GM18870 (cell line): ENCODE measurements at regions not wholly inside any gene's neighbourhood (a gene's known extent, or its start where the extent isn't known, plus 50 kb on each side); places are given as distances from the start of the nearest gene placed in this dataset.

Experiments
- ATAC-seq: cut with Tn5 transposase; IDR thresholded peaks from one replicate; pipeline ENCODE4 v1.9.1; 2021; ENCODE audit warnings: moderate library complexity; ENCODE audit not compliant: unreplicated experiment

DNA sequence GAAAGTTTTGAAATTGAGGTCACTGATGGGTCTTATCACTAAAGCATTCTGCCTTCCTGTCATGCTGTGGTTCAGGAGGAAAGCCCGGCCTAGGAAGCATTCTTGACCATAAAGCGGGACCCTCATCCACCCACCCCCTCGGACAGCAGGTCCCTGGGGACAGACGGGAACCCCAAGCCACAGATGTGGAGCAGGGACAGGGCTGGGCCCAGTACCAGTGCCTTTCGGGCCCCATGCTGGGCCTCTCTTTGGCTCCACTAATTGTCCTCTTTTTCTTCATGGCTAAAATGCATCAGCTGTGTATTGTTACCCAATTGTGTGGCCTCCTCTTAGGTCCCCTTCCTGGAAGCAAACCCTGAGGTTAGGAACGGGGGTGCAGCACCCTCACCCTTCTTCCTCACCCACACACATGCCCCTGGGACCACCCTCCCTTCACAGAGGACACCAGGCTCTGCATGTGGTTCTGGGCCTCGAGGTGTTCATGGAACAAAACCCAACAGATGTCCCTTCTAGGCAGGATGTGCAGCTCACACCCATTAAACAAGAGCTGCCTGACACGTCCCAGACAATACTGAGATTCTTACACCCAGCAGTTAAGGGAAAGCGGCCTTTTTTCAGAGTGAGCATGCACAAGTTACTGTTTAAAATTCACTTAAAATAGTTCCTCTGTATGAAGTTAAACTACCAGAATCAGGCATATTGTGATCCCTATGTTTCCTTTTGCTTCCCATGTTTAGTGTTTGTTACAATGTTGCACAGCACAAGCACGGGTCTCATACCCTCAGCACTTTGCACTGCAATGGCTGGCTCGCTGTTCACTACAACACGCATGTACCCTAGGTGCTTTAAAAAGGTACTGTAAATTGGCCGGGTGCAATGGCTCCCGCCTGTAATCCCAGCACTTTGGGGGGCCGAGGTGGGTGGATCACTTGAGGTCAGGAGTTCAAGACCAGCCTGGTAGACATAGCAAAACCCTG, 807.6 kb downstream of the BRD1 start:
- no peak for ATAC-seq

DNA sequence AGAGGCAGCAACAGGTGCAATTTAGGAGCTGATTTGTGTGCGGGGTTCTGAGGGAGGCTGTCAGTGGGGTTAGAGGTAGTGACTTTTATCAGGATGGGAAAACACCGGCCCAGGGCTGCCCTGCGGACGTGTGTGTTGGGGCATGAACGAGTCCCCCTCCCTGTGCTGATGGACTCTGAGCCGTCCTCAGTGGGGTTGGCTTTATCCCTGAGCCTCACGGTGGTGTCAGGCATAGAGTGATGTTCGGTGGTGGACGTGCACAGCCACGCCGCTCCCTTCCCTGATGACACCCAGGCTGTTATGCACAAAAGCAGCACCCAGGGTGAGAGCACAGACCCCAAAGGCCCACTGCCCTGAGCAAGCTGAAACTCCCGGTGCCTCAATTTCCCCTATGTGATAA, 809.1 kb downstream of the BRD1 start:
- no peak for ATAC-seq

DNA sequence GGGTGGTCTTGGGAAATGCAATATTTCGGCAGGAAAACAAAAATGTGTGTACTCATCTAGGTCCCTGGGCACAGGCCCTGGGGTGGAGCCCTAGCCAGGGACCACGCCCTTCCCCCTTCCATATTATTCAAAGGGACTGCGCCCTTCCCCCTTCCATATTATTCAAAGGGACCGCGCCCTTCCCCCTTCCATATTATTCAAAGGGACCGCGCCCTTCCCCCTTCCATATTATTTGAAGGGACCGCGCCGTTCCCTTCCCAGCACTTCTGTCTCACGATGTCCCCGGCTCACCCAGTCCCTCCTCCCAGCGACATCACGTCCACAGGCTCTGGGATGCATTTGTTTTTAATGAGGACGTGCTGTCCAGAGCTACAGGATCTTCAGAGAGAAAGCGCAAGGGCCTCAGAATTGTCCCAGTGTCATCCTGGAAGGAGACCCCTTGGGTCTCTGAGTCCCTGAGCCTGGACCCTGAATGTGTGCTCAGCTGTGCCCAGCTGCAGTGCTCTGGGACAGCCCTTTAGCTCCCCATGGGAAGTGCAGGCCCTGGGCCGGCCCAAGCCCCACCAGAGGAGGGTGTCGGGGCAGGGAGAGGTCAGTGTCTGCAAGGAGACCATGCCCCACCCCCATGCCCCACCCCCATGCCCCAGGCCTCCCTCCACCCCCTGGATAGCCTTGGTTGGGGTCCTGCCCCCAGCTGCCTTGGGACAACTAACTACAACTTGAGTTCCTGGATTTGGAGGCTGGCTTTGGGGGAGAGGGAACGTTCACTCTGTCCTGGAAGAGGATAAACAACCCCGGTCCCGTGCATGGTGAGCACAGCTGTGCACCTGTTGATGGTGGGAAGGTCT, 810.0 kb downstream of the BRD1 start:
- no peak for ATAC-seq

DNA sequence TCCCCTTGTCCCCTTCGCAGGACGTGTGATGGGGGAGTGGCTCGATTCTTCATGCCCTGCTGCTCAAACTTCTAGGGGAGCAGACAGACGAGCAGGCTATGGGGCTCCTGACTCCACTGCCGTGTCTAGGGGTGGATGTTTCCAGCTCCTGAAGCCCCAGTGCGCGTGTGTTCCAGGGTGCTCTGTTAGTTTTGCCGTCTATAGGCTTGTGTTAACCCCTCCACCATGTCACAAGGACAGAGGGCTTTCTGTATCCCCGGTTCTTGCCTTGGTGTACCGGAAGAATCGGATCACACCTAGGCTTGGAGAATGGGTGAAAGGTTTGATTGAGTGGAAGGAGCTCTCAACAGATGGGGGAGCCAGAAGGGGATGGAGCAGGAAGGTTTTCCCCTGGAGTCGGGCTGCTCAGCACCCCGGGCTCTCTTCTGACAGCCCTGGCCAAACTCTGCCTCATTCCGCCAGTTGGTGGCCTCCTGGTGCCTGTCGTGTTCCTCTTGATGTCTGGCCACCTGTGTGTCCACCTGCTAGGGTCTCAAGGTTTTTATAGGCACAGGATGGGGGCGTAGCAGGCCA, 810.7 kb downstream of the BRD1 start:
- no peak for ATAC-seq

DNA sequence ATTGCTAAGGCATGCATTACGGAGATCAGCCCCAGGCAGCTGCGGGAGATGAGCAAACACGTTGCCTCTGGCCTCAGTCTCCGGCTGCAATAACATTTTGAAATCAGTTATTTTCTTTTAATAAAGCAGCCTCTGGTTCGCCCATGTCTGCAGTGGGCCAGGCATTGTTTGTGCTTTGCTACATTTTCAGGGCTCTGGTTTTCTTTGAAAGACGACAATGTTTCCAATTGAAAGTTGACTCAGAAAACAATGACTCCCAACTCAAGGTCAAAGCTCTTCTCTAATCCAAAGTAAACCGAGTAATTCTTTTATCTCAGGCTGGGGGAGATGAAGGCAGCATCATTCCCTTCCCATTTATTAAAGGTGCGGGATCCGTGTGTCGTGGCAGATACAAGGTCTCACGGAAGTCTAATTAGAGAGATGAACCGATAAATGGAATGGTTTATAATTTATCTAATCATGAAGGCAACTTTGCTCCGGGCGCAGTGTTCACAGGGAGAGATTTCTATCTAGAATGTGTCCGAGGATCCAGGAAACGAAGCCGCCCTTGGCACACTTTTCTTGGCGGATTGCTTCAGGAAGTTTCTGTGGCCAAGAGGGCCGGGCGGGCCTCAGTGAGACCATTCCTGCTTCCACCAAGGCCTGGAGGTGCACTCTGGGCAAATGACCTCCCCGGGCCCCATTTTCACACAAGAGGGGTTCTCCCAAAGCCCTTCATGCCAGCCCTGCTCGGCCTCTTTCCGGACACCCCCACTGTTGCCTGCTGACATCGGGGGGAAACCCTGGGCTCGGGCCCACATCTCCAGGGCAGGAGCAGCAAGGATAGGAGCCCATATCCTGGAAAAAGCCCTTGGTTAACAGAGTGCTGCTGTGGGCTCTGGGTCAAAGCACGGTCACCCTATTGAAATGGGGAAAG, 811.4 kb downstream of the BRD1 start:
- ATAC-seq, result no peak

DNA sequence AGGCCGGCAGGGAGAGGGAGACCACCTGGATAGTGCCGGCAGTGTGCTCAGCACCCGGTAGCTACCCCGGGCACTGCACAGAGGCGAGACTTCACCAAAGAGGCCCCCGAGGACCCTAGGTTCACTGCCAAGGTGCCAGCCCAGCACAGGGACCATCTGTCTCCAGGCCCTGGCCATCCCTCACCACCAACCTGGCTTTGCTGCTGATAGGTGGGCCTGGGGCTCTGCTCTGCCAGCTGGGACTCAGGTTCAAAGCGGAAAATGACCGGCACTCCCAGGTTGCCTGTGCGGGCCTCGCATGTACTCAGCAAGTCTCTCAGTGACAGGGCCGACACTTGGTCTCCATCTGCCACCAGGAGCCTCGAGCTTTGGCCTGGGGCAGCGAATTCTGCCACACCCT, 812.2 kb downstream of the BRD1 start:
- no peak for ATAC-seq

DNA sequence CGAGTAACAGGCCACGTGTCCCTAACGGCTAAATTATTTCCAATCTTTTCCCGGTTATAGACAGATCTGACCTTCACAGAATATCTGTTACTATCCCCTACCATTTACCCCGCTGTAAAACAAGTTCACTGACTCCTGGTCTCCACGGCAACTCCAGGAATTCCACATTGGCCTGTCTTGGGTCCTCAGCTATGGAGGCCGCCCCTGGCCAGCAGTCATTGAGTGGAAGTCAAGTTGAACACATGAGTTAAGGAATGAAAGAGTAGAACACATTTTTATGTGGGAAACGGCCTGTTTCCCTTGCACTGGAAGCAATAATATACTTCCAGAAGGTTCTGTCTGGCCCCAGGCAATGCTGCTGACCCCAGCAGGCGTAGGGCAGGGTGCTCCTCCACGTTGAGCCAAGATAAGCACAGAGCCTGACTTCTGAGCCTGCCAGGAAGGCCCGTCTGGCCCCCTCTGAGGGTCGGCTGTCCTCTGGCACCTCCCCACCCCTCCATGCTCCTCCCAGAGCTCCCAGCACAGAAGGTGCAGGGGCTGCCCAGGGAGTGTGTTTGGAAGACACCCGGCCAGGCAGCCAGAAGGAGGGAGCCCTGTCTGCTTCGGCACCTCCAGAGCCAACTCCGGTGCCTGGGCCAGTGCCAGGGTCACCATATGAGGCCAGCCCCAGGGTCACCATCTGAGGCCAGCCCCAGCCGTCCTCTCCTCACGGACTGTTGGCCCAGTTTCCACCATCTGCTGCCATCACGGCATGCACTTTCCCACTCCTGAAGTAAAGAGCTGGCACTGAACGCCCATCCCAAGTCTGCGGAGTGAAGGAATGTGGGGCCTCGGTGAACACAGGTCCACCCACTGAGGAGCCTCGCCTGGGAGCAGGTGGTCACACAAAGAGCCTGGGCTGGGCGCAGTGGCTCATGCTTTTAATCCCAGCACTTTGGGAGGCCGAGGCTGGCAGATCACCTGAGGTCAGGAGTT, 813.2 kb downstream of the BRD1 start:
- ATAC-seq, result no peak

DNA sequence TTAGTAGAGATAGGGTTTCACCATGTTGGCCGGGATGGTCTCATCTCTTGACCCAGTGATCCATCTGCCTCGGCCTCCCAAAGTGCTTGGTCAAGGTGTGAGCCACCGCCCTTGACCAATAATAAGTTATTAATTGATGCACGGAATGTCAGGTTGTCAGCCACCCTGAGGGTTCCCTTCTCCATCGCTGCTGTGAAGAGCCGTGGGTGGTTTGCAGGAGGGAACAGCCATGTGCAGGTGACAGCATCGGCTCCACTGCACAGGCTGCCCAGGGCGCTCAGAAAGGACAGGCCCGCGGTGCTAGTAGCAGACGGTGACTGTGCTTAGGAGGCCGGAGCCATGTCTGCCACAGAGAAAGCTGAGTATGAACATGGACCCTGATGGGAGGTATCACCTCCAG, 814.0 kb downstream of the BRD1 start:
- ATAC-seq, result no peak

DNA sequence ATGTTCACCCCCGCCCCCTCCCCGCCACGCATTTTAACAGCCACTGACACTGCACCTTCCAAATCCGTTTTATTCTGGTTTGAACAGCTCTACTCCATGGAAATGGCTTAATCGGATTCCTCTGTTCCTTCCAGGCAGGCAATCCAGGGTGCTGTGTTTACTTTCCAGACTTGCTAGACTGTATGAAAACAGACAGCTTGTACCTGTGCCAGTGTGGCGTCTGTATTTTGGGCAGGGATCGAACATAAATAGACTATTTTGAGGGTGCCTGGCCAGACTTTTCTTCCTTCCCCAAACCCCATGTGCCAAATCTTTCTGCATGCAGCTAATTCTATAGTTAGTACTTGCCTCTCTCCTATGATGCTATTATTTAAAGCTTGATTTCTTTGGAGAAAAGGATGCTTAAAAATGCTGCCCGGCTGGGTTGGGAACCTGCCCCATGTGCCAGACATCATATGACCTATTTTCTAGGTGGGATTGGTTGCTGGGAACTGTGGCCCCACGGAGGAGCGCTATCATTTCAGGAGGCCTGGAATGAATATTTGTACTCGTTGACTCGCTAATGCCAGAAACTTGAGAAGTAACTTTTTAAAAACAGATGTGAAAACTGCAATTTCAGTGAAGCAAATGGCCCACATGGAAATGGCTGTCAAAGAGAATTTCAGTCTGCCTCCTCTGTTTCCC, 814.8 kb downstream of the BRD1 start:
- ATAC-seq, result no peak

DNA sequence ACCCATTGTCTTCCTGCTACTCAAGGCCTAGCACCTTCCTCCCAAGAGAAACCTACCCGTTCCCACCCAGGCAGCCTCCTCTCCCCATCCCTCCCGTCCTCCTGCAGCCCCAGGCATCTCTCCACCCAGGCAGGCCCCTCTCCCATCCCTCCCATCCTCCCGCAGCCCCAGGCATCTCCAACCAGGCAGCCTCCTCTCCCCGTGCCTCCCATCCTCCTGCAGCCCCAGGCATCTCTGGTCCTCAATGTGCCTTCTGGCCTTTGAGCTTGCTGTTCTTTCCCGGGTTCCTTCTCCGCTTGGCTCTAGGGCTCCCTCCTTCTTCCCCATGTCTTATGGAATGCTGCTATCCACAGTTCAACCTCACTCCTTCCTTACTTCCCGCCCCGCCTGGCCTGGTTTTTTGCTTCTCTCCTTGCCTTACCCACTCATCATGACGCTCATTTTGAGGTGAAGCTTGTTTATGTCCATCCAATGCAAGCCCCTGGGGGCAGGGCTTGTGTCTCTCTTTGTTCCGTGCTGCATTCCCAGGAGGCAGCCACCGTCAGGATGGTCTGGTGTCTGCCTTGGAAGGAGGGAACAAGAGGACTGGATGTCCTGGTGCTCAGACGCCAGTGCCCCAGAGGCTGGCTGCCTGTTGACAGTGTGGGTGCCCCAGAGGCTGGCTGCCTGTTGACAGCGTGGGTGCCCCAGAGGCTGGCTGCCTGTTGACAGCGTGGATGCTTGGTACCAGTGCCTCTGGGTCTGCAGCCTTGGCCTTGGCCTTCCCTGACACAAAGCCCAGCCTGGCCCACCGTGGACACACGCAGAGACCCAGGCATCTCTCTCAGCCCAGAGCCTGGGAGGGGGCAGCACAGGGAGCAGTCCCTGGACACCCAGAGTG, 815.7 kb downstream of the BRD1 start:
- ATAC-seq, result no peak

DNA sequence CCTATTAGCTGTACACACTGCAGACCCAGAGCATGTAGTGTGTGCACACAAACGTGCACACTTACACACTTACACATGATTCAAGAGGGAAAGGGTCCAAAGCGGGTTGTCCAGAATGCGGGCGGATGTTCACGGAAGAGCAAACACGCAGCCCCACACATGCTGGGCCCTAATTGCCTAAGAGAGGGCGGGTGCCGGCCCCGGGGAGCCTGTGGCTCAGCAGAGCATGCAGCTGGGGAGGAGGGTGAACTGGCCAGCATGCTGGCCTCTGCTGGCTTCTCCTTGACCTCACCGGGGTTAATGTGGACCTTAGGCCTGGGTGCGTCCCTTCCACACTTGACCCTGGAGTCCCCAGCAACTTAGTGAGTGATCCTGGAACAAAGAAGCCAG, 816.3 kb downstream of the BRD1 start:
- no peak for ATAC-seq

DNA sequence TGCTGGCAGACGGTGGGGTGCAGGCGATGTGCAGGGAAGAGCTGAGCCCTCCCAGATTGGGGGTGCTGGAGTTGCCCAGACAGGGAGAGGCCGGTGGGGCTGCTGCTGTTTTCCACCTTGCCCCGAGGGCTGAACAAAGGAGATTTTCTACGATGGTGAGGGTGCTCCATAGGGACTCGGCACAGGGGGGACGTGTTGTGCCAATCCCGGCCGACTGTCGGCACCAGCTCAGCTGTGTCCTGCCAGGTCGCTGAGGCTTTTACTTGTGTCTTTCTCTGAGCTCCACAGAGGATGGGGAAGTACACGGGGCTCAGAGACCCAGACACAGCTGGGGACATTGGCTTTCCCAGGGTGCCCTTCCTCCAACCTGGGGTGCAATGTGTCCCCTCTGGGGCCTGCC, 816.8 kb downstream of the BRD1 start:
- no peak for ATAC-seq

DNA sequence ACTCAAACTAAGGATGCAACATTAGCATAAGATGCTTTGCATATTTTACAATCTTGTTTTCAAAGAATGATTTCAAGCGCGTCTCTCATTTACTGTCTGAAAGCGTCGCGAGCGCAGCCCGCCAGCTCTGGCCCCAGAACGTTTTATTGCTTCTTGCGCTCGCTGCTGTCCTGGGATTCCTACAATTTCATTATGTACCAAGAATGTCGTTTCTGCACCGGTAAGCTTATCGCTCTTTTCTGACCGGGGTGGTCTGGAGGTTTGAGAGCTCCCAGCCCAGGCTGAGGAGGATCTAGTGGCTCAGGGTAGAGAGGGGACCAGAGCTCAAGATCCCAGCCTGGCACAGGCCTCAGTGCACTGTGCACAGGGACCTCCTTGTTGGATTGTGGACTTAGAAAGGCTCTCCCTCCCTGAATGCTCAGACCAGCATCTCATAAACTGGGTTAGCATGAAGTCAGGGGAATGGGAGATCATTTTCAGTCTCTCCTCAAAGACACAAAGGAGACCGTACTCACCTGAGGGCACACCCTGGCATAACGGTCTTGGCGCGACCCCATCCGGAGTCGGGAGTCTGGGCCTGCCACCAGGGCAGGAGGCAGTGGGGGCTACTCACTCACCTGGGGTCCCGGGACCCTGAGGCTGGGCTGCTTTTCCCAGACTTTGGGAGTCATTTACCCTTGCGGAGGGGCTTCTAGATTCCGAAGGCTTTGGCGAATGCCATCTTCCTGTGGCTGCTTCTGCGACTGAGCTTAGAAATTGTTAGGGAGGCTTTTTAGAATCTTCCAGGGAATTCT, 817.4 kb downstream of the BRD1 start:
- no peak for ATAC-seq

DNA sequence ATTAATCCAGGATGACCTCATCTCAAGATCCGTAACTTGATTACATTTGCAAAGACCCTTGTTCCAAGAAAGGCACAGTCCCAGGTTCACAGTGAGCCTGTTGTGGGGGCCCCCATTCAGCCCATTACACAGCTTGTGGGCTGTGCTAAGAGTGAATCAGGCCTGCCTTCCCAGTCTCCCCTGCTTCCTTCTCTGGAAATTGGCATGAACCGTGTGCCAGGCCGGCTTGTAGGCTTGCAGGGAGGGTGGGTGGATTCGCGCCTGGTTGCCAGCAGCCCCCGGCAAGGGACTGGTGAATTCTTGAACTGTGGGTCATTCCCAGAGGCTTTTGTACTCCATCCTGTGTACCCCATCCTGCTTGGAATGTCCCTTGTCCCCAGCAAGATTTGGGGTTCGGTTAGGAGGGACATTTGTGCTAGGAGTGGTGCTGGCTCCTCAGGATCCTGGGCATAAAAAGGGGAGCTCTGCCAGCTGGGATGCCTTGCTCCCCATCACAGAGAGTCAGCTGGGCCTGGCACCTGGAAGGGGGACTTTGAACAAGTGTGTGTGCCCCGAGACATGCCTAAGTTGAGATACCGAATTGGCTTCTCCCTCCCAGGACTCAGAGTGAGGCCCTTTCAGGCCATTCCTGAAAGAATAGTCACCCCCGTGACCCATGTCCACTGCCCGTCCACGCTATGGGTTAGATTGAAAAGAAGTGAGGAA, 818.2 kb downstream of the BRD1 start:
- ATAC-seq, result no peak

DNA sequence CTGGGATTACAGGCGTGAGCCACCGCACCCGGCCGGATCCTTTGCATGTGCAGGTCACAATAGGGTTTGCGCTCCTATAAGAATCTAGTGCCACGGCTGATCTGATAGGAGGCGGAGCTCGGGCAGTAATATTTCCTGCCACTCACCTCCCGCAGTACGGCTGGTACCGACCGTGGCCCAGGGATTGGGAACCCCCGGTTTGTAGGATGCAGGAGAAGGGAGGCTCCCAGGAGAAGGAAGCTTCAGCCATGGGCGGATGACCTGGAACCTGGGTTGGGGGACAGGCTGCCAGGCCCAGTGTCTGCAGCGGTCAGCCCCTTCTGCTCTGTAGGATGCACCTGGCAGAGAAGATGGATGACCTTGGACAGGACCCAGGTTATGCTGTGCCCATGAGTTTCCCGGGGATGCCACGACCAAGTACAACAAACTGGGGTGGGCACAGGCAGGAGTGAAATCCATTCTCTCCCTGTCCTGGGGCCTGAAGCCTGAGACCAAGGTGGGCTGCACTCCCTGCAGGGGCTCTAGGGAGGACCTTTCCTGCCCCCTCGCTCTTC, 818.9 kb downstream of the BRD1 start:
- ATAC-seq, result no peak

DNA sequence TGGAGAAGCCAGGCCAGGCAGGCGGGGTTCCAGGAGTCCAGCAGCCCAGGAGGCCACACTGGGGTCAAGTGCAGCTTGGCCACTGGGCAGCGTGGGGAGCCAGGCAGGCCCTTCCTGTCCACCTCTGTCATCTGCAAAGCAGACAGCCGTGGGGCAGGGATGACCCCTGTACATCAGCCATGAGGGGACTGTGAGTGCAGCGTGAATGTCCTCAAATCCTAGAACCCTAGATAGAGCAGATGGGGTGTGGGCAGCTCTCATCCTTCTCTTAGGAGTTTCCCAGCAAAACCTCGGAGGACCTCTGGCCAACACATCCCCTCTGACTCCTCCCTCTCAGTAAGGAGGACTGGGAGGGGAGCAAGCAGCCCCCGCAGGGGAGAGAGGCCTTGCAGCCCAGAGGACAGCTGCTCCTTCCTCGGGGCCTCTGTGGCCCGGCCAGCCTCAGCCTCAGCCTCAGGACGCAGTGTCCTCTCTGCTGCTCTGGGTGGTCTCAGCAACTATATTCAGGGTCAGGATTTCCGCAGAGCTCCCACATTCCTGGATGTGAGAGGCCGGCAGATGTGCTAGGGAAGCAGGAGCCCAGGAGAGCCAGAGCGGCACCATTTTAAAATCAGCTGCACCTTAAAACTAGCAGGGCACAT, 820.5 kb downstream of the BRD1 start:
- no peak for ATAC-seq
